H9 (cell line): ENCODE measurements at regions not wholly inside any gene's neighbourhood (a gene's known extent, or its start where the extent isn't known, plus 50 kb on each side); places are given as distances from the start of the nearest gene placed in this dataset.

ENCODE experiments used
- DNase-seq: peaks from one replicate; pipeline ENCODE4 v3.0.0-alpha.2; 2017
- H2AFZ ChIP-seq: one replicate; pipeline ENCODE4 v1.6.1; 2013; ENCODE audit warnings: mild to moderate bottlenecking, low read length, control low read depth, moderate library complexity
- H2AK5ac ChIP-seq: 2 replicates; pipeline ENCODE4 v1.6.1; 2013; ENCODE audit warnings: low read length, control low read depth, mixed read lengths; ENCODE audit not compliant: insufficient read length
- H2BK120ac ChIP-seq: one replicate; pipeline ENCODE4 v1.6.1; 2013; ENCODE audit warnings: low read depth, mild to moderate bottlenecking, low read length, control low read depth, inconsistent platforms; ENCODE audit not compliant: poor library complexity, severe bottlenecking
- H2BK12ac ChIP-seq: 2 replicates; pipeline ENCODE4 v1.6.1; 2013; ENCODE audit warnings: low read length, control low read depth, mixed read lengths, low read depth; ENCODE audit not compliant: insufficient read length
- H2BK15ac ChIP-seq: 2 replicates; pipeline ENCODE4 v1.6.1; 2013; ENCODE audit warnings: low read depth, low read length, control low read depth
- H2BK20ac ChIP-seq: one replicate; pipeline ENCODE4 v1.6.1; 2013; ENCODE audit warnings: low read depth, mild to moderate bottlenecking, low read length, control low read depth, inconsistent platforms; ENCODE audit not compliant: poor library complexity, severe bottlenecking
- H2BK5ac ChIP-seq: 2 replicates; pipeline ENCODE4 v1.6.1; 2013; ENCODE audit warnings: low read length, control low read depth, mixed read lengths; ENCODE audit not compliant: insufficient read length
- H3K14ac ChIP-seq: 2 replicates; pipeline ENCODE4 v1.6.1; 2013; ENCODE audit warnings: low read length, control low read depth; ENCODE audit not compliant: insufficient read depth
- H3K18ac ChIP-seq: 2 replicates; pipeline ENCODE4 v1.6.1; 2013; ENCODE audit warnings: low read depth, mild to moderate bottlenecking, mixed read lengths, low read length, control low read depth; ENCODE audit not compliant: insufficient read length
- H3K23ac ChIP-seq: 2 replicates; pipeline ENCODE4 v1.6.1; 2013; ENCODE audit warnings: low read length, control low read depth, mixed read lengths, low read depth; ENCODE audit not compliant: insufficient read length
- H3K23me2 ChIP-seq: 2 replicates; pipeline ENCODE4 v1.6.1; 2013; ENCODE audit warnings: low read depth, mild to moderate bottlenecking, mixed read lengths, low read length, control low read depth; ENCODE audit not compliant: insufficient read length, poor library complexity, severe bottlenecking
- H3K27ac ChIP-seq: 2 replicates; pipeline ENCODE4 v1.5.1; 2013; ENCODE audit warnings: low read length, control low read depth, mixed read lengths, low read depth; ENCODE audit not compliant: insufficient read length
- H3K27me3 ChIP-seq: 2 replicates; pipeline ENCODE4 v1.6.1; 2013; ENCODE audit warnings: low read length, control low read depth, inconsistent platforms; ENCODE audit not compliant: insufficient read depth
- H3K4ac ChIP-seq: 2 replicates; pipeline ENCODE4 v1.6.1; 2013; ENCODE audit warnings: low read depth, mild to moderate bottlenecking, control low read depth, inconsistent platforms, low read length, moderate library complexity
- H3K4me1 ChIP-seq: 2 replicates; pipeline ENCODE4 v1.6.1; 2013; ENCODE audit warnings: low read length, control low read depth, inconsistent platforms; ENCODE audit not compliant: insufficient read depth
- H3K4me2 ChIP-seq: 2 replicates; pipeline ENCODE4 v1.6.1; 2013; ENCODE audit warnings: low read length, control low read depth, mixed read lengths; ENCODE audit not compliant: insufficient read length, insufficient read depth
- H3K56ac ChIP-seq: 2 replicates; pipeline ENCODE4 v1.6.1; 2013; ENCODE audit warnings: low read depth, mild to moderate bottlenecking, mixed read lengths, low read length, control low read depth; ENCODE audit not compliant: insufficient read length
- H3K79me1 ChIP-seq: 2 replicates; pipeline ENCODE4 v1.6.1; 2013; ENCODE audit warnings: low read depth, mild to moderate bottlenecking, moderate library complexity, low read length, control low read depth, inconsistent platforms; ENCODE audit not compliant: insufficient read depth, poor library complexity, severe bottlenecking
- H3K79me2 ChIP-seq: 2 replicates; pipeline ENCODE4 v1.6.1; 2013; ENCODE audit warnings: low read length, control low read depth, inconsistent platforms; ENCODE audit not compliant: insufficient read depth
- H3K9ac ChIP-seq: 2 replicates; pipeline ENCODE4 v1.6.1; 2013; ENCODE audit warnings: low read length, control low read depth, mixed read lengths; ENCODE audit not compliant: insufficient read length; ENCODE audit errors: extremely low read depth
- H3K9me3 ChIP-seq: one replicate; pipeline ENCODE4 v1.6.1; 2013; ENCODE audit warnings: low read depth, low read length, inconsistent platforms; ENCODE audit not compliant: control insufficient read depth
- H3T11ph ChIP-seq: one replicate; pipeline ENCODE4 v1.6.1; 2013; ENCODE audit warnings: mild to moderate bottlenecking, low read length, control low read depth, inconsistent platforms
- H4K20me1 ChIP-seq: one replicate; pipeline ENCODE4 v1.6.1; 2013; ENCODE audit not compliant: control insufficient read depth, insufficient read length, insufficient read depth
- H4K5ac ChIP-seq: 2 replicates; pipeline ENCODE4 v1.6.1; 2013; ENCODE audit warnings: low read depth, mild to moderate bottlenecking, mixed read lengths, low read length, control low read depth; ENCODE audit not compliant: insufficient read length
- H4K8ac ChIP-seq: replicated peaks from 2 replicates; pipeline ENCODE4 v1.6.1; 2013; ENCODE audit warnings: low read length, control low read depth, mixed read lengths, low read depth; ENCODE audit not compliant: insufficient read length
- H4K91ac ChIP-seq: 2 replicates; pipeline ENCODE4 v1.6.1; 2013; ENCODE audit warnings: low read depth, mild to moderate bottlenecking, moderate library complexity, mixed read lengths, low read length, control low read depth; ENCODE audit not compliant: insufficient read length
- H3K27ac Mint-ChIP-seq, 3 experiments: 2 replicates in 2 of 3; 3 replicates in 1 of 3; pipeline ENCODE4 v1.8.0; 2020 to 2021; ENCODE audit warnings: mixed read lengths in 3 of 3, mild to moderate bottlenecking in 1 of 3, moderate library complexity in 1 of 3
- H3K27me3 Mint-ChIP-seq: 2 replicates; pipeline ENCODE4 v1.8.0; 2021; ENCODE audit warnings: low read depth, mild to moderate bottlenecking, moderate library complexity, mixed read lengths
- H3K36me3 Mint-ChIP-seq, 3 experiments: 2 replicates in 2 of 3; 3 replicates in 1 of 3; pipeline ENCODE4 v1.8.0; 2020 to 2021; ENCODE audit warnings: low read depth in 3 of 3, mixed read lengths in 3 of 3; ENCODE audit not compliant: insufficient read depth in 1 of 3
- H3K4me1 Mint-ChIP-seq, 2 experiments: 2 replicates each; pipeline ENCODE4 v1.8.0; 2020; ENCODE audit warnings: mixed read lengths in 2 of 2
- H3K4me3 Mint-ChIP-seq, 2 experiments: 2 replicates in 1 of 2; 3 replicates in 1 of 2; pipeline ENCODE4 v1.8.0; 2020 to 2021; ENCODE audit warnings: mild to moderate bottlenecking in 2 of 2, mixed read lengths in 2 of 2, moderate library complexity in 1 of 2
- H3K9me3 Mint-ChIP-seq, 2 experiments: 2 replicates in 1 of 2; 3 replicates in 1 of 2; pipeline ENCODE4 v1.8.0; 2020; ENCODE audit warnings: mild to moderate bottlenecking in 2 of 2, mixed read lengths in 2 of 2, moderate library complexity in 1 of 2
- CTCF ChIP-seq: fragments of 200-600 bp; sonication (generic); conservative IDR thresholded peaks from 3 replicates; pipeline ENCODE4 v1.8.0; 2021; ENCODE audit warnings: antibody characterized with exemption, mild to moderate bottlenecking
- WGBS: extraction: QIAGEN DNeasy Blood & Tissue Kit; methylation state at CpG from one replicate; pipeline ENCODE4 v1.1.7; 2013; ENCODE audit warnings: missing lambda C conversion rate, low lambda C conversion rate, mixed read lengths; ENCODE audit not compliant: insufficient read length; ENCODE audit errors: extremely low coverage; 5-methylcytosine and 5-hydroxymethylcytosine counted together

GRCh38 chr1:201639826-201640225 lies 100.9 kb downstream of the NAV1 start:
- no peak overlapping the region for H4K8ac ChIP-seq
- no CpG with 5 or more reads among the region's 6 CpGs for WGBS
- no peak overlapping the region for H3T11ph ChIP-seq
- Mint-ChIP-seq H3K27ac (no peak overlapping the region), H3K4me1 (peaks cover 24 to 28% of the 10 kb centered on the region in 2 experiments), H3K27me3 (peaks cover 43% of the 10 kb centered on the region), H3K9me3 (peaks cover 0 to 4% of the 10 kb centered on the region in 2 experiments; a peak in 2 of 5 replicates), H3K36me3 (no peaks in the 10 kb centered on the region; a peak in 1 of 7 replicates), H3K4me3 (no peak overlapping the region)
- no peaks in the 10 kb centered on the region for H3K9me3 ChIP-seq
- H3K4me1 ChIP-seq = no peaks in the 10 kb centered on the region
- H4K20me1 ChIP-seq = no peaks in the 10 kb centered on the region
- H4K5ac ChIP-seq = no peak overlapping the region
- H2BK15ac ChIP-seq = no peak overlapping the region
- TF ChIP-seq CTCF = no peak
- no peaks in the 10 kb centered on the region for H3K79me2 ChIP-seq
- no peak overlapping the region for H2BK120ac ChIP-seq
- no peak overlapping the region for H2BK12ac ChIP-seq
- no peak overlapping the region for H3K4me2 ChIP-seq
- H2BK5ac ChIP-seq = no peak overlapping the region
- H3K56ac ChIP-seq = no peak overlapping the region
- no peak overlapping the region for H2BK20ac ChIP-seq
- no peaks in the 10 kb centered on the region for H3K79me1 ChIP-seq
- DNase-seq = no peak
- no peak overlapping the region for H3K4ac ChIP-seq
- H3K23ac ChIP-seq = no peak overlapping the region
- H3K9ac ChIP-seq = no peak overlapping the region
- H2AK5ac ChIP-seq = no peak overlapping the region
- no peak overlapping the region for H3K14ac ChIP-seq
- no peak overlapping the region for H4K91ac ChIP-seq
- H3K23me2 ChIP-seq = no peaks in the 10 kb centered on the region
- no peak overlapping the region for H3K18ac ChIP-seq
- no peak overlapping the region for H3K27ac ChIP-seq
- H3K27me3 ChIP-seq = no peaks in the 10 kb centered on the region
- no peak overlapping the region for H2AFZ ChIP-seq
